ENCODE measurements at regions not wholly inside any gene's neighbourhood (a gene's known extent, or its start where the extent isn't known, plus 50 kb on each side); places are given as distances from the start of the nearest gene placed in this dataset.

- TF ChIP-seq FOXP2 (optimal IDR thresholded peaks at IDR 0.05; ENCODE audit: control extremely low read depth, extremely low read length, insufficient read depth) (no peak), EZH2 (IDR thresholded peaks at IDR 0.05) (no peak)
Measured at GRCh38 chr4:156538210-156538609, 433.4 kb downstream of the PDGFC start.
